Lung microvascular endothelial cell (primary cell): ENCODE measurements at regions not wholly inside any gene's neighbourhood (a gene's known extent, or its start where the extent isn't known, plus 50 kb on each side); places are given as distances from the start of the nearest gene placed in this dataset.
"Not testable (repeated sequence)": the region's sequence is repeated elsewhere in the genome, so short reads cannot be mapped to it uniquely, and the experiment has no call there.

Experiments used
- DNase-seq, 2 donors: peaks; one replicate each; pipeline versions ENCODE4 v3.0.0 to v3.0.0-alpha.2; 2010; ENCODE audit warnings: low read depth in 2 of 2

DNA sequence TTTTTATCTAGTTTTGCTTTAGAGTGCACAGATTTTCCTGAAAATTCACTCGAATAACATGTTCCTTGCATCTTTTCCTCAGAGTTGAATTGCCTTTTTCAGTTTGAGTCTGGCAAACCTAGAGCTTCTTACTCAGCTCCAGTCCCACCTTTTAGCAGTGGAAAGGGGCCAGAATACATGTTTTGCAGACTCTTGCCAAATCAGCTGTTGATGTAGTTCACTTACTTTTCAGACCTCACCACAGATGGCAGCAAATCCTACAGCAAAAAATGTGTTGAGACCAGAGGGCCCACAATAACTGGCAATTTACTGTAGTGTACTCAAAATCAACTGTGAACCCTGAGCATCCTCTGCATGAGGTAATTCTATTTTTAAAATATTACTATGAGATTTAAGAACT, 545.2 kb upstream of the ACO1 start:
- no peak for DNase-seq

GRCh38 chr9:31840702-31841101, 543.7 kb upstream of the ACO1 start:
- no peak for DNase-seq

- no peak for DNase-seq
These were observed 536.5 kb upstream of the ACO1 start for GRCh38 chr9:31847963-31848362.

DNA sequence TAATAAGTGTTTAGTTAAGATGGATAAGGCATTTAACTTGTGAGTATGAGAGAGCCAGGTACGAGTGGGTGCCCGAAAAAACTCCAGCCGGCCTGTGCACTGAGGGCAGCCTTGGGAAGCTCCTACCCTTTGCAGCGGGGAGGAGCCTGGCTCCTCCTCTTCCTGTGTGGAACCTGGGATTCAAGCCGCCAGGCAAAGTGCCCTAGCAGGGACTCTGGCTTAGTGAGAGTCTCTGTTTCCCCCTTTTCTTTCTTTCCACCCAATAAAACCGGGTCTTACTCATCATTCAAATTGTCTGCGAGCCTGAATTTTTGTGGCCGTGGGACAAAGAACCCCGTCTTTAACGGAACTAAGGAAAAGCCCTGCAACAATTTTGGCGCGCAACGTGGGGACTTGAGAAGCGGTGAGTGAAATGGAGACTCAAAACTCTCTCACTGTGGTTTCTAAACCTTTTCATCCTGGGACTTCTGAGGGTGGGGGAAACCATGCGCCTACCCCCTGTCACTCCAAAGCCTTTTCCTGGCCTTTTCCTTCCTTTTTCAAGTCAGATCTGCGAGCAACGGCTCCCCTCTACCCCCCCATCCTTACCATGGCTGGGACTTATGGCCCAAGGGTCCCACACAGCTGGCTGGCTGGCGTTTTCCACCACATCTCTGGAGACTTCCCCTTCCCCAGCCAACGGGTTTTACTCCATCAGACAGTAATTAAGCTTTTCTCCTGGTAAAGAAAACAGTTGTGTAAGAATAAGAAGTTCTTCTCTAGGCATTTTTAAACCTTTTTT, 535.7 kb upstream of the ACO1 start:
- no peak for DNase-seq

DNA sequence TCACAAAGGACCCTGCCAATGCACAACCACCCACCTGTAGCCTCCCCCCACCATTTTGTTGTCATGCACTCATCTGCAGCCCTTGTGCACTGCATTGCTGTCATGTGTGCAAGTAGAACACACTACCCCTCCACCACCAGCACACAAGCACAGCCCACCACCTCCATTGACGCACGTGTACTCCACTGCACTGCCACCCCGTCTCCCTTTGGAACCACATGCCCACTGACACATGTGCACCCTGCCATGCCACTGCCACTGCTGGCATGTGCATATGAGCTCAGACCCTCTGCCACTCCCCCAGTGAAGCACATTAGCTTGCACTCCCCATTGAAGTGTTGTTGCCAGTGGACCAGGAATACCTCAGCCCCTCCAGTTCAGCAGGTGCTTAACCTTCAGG, 530.3 kb upstream of the ACO1 start:
- no peak for DNase-seq

- no peak for DNase-seq
These were observed 515.6 kb upstream of the ACO1 start for GRCh38 chr9:31868830-31869229.

GRCh38 chr9:31870276-31870675, 514.2 kb upstream of the ACO1 start:
- DNase-seq: no peak

- DNase-seq: no peak
These were observed 510.7 kb upstream of the ACO1 start for GRCh38 chr9:31873722-31874121.

DNA sequence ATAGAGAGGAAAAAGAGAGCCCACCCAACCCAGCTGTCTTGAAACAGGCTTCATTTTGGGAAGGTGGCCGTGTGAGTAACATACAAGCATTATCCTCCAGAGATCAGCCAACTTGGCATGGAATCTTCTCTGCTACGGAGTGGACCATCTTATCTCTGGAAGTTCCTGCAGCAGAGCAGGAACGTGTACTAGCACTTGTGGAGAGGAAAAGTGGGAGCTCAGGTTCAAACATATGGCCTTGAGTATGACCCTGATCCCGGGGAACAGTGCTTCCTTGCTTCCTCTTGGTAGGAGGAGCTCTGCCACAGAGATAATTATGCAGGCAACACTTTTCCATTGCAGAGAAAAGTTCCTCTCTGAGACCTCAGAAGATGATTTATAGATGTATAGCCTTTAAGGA, 490.4 kb upstream of the ACO1 start:
- no peak for DNase-seq

DNA sequence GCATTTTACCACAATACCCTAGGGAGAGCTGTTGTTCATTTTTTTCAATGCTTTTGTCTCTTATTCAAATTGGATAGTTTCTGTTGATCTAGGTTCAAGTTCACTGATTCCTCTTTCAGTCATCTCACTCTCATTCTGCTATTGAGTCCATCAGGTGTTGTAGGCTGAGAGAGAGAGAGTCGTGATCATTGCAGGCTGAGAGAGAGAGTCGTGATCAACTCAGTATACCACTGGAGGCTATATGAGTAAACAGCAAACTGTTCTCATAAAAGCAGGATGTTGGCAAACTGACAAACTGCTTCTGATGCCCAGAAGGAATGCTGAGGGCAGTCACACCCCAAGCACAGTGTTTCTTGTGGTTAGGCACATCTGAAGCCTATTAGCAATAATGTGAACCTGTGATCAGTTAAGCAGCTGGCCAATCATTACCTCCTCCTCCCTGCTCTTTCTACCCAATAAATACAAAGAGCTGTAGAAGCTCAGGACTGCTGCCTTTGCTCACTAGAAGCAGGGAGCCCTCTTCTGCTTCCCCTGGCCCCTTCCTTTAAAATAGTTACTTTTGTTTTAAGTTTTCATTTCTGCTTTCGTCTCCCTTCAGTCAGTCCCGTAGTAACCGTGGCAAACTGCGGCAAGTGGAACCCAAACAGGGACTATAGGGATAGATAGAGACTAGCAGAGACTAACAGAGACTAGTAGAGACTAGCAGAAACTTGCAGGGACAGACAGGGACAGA, 476.1 kb upstream of the ACO1 start:
- DNase-seq: no peak

DNA sequence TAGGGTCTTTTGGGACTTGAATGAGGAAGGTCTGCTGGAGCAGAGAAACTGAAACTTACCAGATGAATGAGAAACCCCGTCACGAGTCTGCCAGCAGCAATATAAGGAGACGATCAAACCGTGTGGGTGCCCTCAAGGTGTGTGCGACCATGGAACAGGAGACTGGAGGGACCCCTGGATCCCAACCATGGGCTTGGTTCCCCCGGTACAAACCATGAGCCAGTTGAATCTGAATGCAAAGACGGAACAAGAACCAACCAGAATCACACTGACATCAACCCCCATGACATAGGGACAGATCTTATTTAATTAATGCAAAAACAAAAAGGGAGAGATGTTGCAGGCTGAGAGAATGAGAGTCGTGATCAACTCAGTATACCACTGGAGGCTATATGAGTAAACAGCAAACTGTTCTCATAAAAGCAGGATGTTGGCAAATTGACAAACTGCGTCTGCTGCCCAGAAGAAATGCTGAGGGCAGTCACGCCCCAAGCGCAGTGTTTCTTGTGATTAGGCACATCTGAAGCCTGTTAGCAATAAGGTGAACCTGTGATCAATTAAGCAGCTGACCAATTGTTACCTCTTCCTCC, 475.5 kb upstream of the ACO1 start:
- no peak for DNase-seq

DNA sequence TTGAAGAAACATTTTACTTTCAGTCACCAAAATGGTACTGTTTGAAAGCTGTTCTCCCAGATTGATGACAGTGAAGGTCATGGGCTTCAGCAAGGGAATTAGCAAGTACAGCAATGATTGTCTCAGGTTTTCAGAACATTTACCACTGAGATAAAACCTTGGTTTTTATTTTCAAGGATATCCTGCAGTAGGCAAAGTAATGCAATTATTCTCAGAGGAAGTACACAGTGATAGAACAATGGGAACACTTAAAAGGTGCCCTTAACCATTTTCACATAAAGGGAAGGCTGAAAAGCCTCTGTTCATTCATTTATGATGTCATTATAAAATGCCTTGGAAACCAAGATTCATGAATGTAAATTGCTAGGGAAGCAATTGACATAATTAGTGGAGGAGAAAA, 471.8 kb upstream of the ACO1 start:
- no peak for DNase-seq

GRCh38 chr9:31916591-31917241, 467.7 kb upstream of the ACO1 start:
- DNase-seq: no peak

GRCh38 chr9:31937737-31938136, 446.7 kb upstream of the ACO1 start:
- DNase-seq: not testable (repeated sequence)

DNA sequence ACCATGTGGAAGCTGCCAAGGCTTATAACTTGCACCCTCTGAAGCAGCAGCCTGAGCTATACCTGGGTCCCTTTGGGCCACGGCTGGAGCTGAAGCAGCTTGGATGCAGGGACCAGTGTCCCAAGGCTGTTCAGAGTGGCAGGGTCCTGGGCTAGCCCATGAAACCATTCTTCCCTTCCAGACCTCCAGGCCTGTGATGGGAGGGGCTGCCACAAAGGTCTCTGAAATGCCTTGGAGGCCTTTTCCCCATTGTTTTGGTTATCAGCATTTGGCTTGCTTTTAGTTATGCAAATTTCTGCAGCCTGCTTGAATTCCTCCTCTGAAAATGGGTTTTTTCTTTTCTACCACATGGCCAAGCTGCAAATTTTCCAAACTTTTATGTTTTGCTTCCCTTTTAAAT, 433.7 kb upstream of the ACO1 start:
- DNase-seq: no peak

- no peak for DNase-seq
These were observed 425.9 kb upstream of the ACO1 start for GRCh38 chr9:31958572-31958971.

- DNase-seq: no peak
These were observed 414.9 kb upstream of the ACO1 start for GRCh38 chr9:31969552-31969951.

GRCh38 chr9:31983895-31984294, 400.5 kb upstream of the ACO1 start:
- DNase-seq: no peak

DNA sequence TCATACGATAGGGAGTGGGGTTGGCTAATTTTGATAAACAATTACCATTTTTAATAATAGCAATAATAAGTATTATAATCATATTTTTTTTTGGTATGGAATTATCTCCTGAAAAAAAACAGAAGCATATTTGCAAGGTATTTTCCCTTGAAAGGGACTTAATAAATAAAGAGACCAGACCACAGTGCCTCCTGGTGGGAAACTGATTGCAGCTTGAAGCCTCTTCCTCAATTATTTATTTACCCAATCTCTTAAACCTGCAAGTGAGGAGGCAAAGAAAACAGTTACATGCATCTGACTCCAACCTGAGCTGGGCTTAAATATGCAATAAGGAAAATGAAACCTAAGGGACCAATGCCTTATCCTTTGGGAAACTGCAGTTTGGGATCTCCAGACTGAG, 388.1 kb upstream of the ACO1 start:
- no peak for DNase-seq

DNA sequence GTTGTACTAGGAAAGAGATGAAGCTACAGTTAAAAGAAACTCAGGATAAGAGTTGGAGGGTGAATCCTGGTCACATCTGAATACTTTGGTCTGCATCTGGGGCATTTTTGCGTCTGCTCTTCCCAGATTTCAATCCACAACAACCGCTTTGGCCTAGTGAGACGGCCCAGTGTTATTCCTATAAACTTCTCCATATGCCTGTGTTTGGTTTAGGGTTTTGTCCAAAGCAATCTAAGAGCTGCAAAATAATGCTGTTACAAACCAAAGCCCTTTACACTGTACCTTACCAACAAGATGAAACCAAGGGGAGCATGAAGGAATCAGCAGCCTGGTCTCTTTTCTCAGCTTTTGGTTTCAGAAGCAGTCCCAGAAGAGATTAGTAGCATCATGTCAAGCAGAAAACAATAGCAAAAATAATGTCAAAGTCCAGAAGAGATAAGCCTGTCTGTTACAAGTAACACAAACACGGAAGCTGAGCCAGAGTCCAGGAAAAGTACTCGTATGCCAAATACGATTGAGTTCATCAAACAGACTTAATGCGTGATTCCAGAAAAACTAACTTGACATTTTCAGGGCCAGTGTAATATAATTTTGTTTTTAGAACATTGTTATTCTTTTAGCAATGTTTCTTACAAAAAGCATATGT, 379.9 kb upstream of the ACO1 start:
- DNase-seq: no peak

DNA sequence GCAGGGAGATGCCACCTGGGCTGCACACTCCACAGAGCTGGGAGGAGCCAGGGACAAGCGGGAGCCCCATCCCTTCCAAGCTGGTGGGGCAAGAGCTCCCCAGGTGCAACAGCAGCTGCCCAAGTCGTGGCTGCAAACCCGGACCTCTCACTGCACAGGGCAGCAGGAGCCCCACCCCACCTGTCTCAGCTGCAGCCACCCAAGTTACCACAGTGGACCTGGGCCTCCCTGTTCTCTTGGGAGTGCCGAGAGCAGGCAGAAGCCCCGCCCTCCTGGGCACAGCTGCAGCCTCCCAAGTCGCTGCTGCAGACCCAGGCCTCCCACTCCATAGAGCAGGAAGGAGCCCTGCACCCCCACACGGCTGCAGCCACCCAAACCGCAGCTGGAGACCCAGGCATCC, 374.1 kb upstream of the ACO1 start:
- DNase-seq: no peak

- DNase-seq: no peak
These were observed 373.4 kb upstream of the ACO1 start for GRCh38 chr9:32011049-32011448.
